HepG2 (cell line): ENCODE measurements at regions not wholly inside any gene's neighbourhood (a gene's known extent, or its start where the extent isn't known, plus 50 kb on each side); places are given as distances from the start of the nearest gene placed in this dataset.

Experiments used
- ATF2 ChIP-seq: sonication (generic); formaldehyde crosslinking; IDR thresholded peaks from 2 replicates; pipeline ENCODE4 v1.4.0; 2020; ENCODE audit warnings: missing genetic modification reagents
- CEBPZ ChIP-seq: IDR thresholded peaks from 2 replicates; pipeline ENCODE4 v1.6.1; 2012; ENCODE audit warnings: low read length, improper control_type of control experiment
- CTCF ChIP-seq: sonication (generic); formaldehyde crosslinking; IDR thresholded peaks from 2 replicates; pipeline ENCODE4 v1.5.0; 2020; ENCODE audit warnings: mild to moderate bottlenecking, missing genetic modification reagents, moderate library complexity
- HBP1 ChIP-seq: IDR thresholded peaks from 2 replicates; pipeline ENCODE4 v1.6.1; 2016; ENCODE audit warnings: low read depth, control low read depth
- HDAC1 ChIP-seq: sonication (generic); formaldehyde crosslinking; IDR thresholded peaks from 2 replicates; pipeline ENCODE4 v1.5.1; 2020; ENCODE audit warnings: mild to moderate bottlenecking, missing genetic modification reagents
- KLF6 ChIP-seq: IDR thresholded peaks from 2 replicates; pipeline ENCODE4 v1.8.0; 2016; ENCODE audit warnings: missing biosample characterization, missing genetic modification reagents
- NFYC ChIP-seq: IDR thresholded peaks from 2 replicates; pipeline ENCODE4 v1.6.1; 2016; ENCODE audit warnings: missing genetic modification reagents, missing compliant biosample characterization
- POLR2A ChIP-seq, 2 experiments: IDR thresholded peaks; 2 replicates each; pipeline ENCODE4 v1.6.1; 2011; ENCODE audit warnings: low read depth in 2 of 2, low read length in 2 of 2, mild to moderate bottlenecking in 1 of 2, moderate library complexity in 1 of 2; ENCODE audit not compliant: insufficient read depth in 1 of 2
- POLR2AphosphoS2 ChIP-seq: IDR thresholded peaks from 2 replicates; pipeline ENCODE4 v1.6.1; 2011; ENCODE audit warnings: low read depth, low read length, improper control_type of control experiment
- THAP7 ChIP-seq: sonication (generic); formaldehyde crosslinking; IDR thresholded peaks from 2 replicates; pipeline ENCODE4 v1.8.1; 2023; ENCODE audit warnings: mild to moderate bottlenecking, missing genetic modification reagents
- ZFP91 ChIP-seq: sonication (generic); formaldehyde crosslinking; IDR thresholded peaks from 2 replicates; pipeline ENCODE4 v1.9.0; 2022; ENCODE audit warnings: missing genetic modification reagents, mild to moderate bottlenecking, borderline replicate concordance
- ZNF75D ChIP-seq: sonication (generic); formaldehyde crosslinking; IDR thresholded peaks from 2 replicates; pipeline ENCODE4 v1.8.1; 2023; ENCODE audit warnings: missing genetic modification reagents, mild to moderate bottlenecking, borderline replicate concordance

GRCh38 chr3:111301238-111301798, 229.7 kb downstream of the NECTIN3 start:
- no peak for TF ChIP-seq THAP7 (CRISPR knock-in tag)
- TF ChIP-seq POLR2A (IDR thresholded peaks at IDR 0.05; ENCODE audit: insufficient read depth in 1 of 2, low read depth in 2 of 2, low read length in 2 of 2) = no peak
- TF ChIP-seq ATF2 (CRISPR knock-in tag) = no peak
- no peak for TF ChIP-seq CTCF (CRISPR knock-in tag)
- TF ChIP-seq POLR2AphosphoS2 = no peak
- TF ChIP-seq ZNF75D (CRISPR knock-in tag) = no peak
- TF ChIP-seq HBP1 (CRISPR knock-in tag) = no peak
- TF ChIP-seq NFYC (CRISPR knock-in tag) = no peak
- no peak for TF ChIP-seq KLF6 (CRISPR knock-in tag)
- no peak for TF ChIP-seq CEBPZ
- no peak for TF ChIP-seq HDAC1 (CRISPR knock-in tag)
- no peak for TF ChIP-seq ZFP91
